PC-3 (cell line): ENCODE measurements at regions not wholly inside any gene's neighbourhood (a gene's known extent, or its start where the extent isn't known, plus 50 kb on each side); places are given as distances from the start of the nearest gene placed in this dataset.
A peak's percentile ranks its signal among the peaks of the same experiment; 100 is the strongest.

ENCODE experiments used
- EZH2 ChIP-seq: fragments of 300-600 bp; sonication (generic); IDR thresholded peaks from one replicate; pipeline ENCODE4 v1.6.1; 2017; ENCODE audit warnings: antibody characterized with exemption, mild to moderate bottlenecking, low read length; ENCODE audit not compliant: unreplicated experiment
- EZH2phosphoT487 ChIP-seq: fragments of 300-600 bp; sonication (generic); IDR thresholded peaks from 2 replicates; pipeline ENCODE4 v1.6.1; 2018; ENCODE audit warnings: mild to moderate bottlenecking, antibody characterized with exemption, low read length, borderline replicate concordance
- TF ChIP-seq, protein P1 (sequence below): fragments of 300-600 bp; sonication (generic); conservative IDR thresholded peaks from 2 replicates; pipeline ENCODE4 v1.5.1; 2017; ENCODE audit warnings: antibody characterized with exemption, low read depth, mild to moderate bottlenecking, low read length

DNA sequence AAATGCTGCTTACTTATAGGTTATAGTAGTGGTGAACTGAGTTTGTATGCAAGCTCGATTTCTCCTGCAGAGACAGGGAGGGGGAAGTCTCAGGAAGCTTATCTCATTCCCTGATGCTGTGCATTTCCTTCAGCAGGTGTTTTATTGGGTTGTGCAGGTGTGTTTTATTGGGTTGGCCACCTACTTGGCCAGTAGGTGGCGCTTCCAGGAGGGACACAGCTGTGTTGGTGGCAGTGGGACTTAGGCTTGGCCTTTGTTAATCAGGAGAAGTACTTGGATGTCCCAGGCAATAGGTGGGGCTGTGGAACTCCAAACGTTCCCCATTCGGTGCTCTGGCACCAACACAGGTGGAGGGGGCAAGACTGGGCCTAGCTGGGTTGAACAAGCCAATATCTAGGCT is 196.0 kb upstream of the DCAF8L1 start:
- TF ChIP-seq, protein P1, sequence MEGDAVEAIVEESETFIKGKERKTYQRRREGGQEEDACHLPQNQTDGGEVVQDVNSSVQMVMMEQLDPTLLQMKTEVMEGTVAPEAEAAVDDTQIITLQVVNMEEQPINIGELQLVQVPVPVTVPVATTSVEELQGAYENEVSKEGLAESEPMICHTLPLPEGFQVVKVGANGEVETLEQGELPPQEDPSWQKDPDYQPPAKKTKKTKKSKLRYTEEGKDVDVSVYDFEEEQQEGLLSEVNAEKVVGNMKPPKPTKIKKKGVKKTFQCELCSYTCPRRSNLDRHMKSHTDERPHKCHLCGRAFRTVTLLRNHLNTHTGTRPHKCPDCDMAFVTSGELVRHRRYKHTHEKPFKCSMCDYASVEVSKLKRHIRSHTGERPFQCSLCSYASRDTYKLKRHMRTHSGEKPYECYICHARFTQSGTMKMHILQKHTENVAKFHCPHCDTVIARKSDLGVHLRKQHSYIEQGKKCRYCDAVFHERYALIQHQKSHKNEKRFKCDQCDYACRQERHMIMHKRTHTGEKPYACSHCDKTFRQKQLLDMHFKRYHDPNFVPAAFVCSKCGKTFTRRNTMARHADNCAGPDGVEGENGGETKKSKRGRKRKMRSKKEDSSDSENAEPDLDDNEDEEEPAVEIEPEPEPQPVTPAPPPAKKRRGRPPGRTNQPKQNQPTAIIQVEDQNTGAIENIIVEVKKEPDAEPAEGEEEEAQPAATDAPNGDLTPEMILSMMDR, result peak; percentile 69
- TF ChIP-seq EZH2, result no peak
- no peak for TF ChIP-seq EZH2phosphoT487
